ENCODE measurements at regions not wholly inside any gene's neighbourhood (a gene's known extent, or its start where the extent isn't known, plus 50 kb on each side); places are given as distances from the start of the nearest gene placed in this dataset.

- no peak for DNase-seq
Measured at GRCh38 chr21:25126564-25126963, 480.7 kb downstream of the MRPL39 start.

- DNase-seq, result no peak
Measured at GRCh38 chr21:25118648-25119047, 488.6 kb downstream of the MRPL39 start.

GRCh38 chr21:25115021-25115420 lies 492.3 kb downstream of the MRPL39 start:
- DNase-seq, result no peak

GRCh38 chr21:25107708-25108107 lies 499.6 kb downstream of the MRPL39 start:
- no peak for DNase-seq

- no peak for DNase-seq
Measured at GRCh38 chr21:25103500-25104207, 503.6 kb downstream of the MRPL39 start.

- DNase-seq, result no peak
Measured at GRCh38 chr21:25097648-25098047, 509.6 kb downstream of the MRPL39 start.

- DNase-seq, result no peak
Measured at GRCh38 chr21:25094695-25095094, 512.6 kb downstream of the MRPL39 start.

- DNase-seq, result no peak
Measured at GRCh38 chr21:25092441-25093011, 514.8 kb downstream of the MRPL39 start.

GRCh38 chr21:25081096-25081495 lies 526.2 kb downstream of the MRPL39 start:
- no peak for DNase-seq

GRCh38 chr21:25080661-25081060 lies 526.6 kb downstream of the MRPL39 start:
- no peak for DNase-seq

- no peak for DNase-seq
Measured at GRCh38 chr21:25080141-25080540, 527.1 kb downstream of the MRPL39 start.

GRCh38 chr21:25079053-25079452 lies 528.2 kb downstream of the MRPL39 start:
- DNase-seq, result no peak

GRCh38 chr21:25062061-25062460 lies 545.2 kb downstream of the MRPL39 start:
- DNase-seq, result no peak

GRCh38 chr21:25054689-25055088 lies 552.6 kb downstream of the MRPL39 start:
- DNase-seq, result no peak

- DNase-seq, result no peak
Measured at GRCh38 chr21:25039461-25040380, 567.6 kb downstream of the MRPL39 start.

GRCh38 chr21:25036775-25037174 lies 570.5 kb downstream of the MRPL39 start:
- DNase-seq, result no peak

- DNase-seq, result no peak
Measured at GRCh38 chr21:25031750-25032149, 575.5 kb downstream of the MRPL39 start.

GRCh38 chr21:25029580-25029979 lies 577.7 kb downstream of the MRPL39 start:
- DNase-seq, result no peak

- no peak for DNase-seq
Measured at GRCh38 chr21:25025596-25025995, 581.7 kb downstream of the MRPL39 start.

- DNase-seq, result no peak
Measured at GRCh38 chr21:25024639-25025038, 582.6 kb downstream of the MRPL39 start.

- DNase-seq, result no peak
Measured at GRCh38 chr21:25005388-25005787, 601.9 kb downstream of the MRPL39 start.

- DNase-seq, result no peak
Measured at GRCh38 chr21:25002676-25003075, 604.6 kb downstream of the MRPL39 start.

GRCh38 chr21:24995216-24995615 lies 612.1 kb downstream of the MRPL39 start:
- DNase-seq, result no peak

GRCh38 chr21:24994717-24995116 lies 612.6 kb downstream of the MRPL39 start:
- no peak for DNase-seq
